K562 (cell line): ENCODE measurements at regions not wholly inside any gene's neighbourhood (a gene's known extent, or its start where the extent isn't known, plus 50 kb on each side); places are given as distances from the start of the nearest gene placed in this dataset.

Experiments used
- ATAC-seq: fragments of 200-7000 bp; cut with Tn5 transposase; 3 replicates; pipeline ENCODE4 v1.9.1; 2020; ENCODE audit warnings: moderate library complexity
- BruUV-seq: library from RNA; stranded (reverse); fragments of 400-500 nt; replicated peaks from 2 replicates; lab custom pipeline; 2021; lab: Mats Ljungman, UMichigan
- CTCF ChIA-PET: fragments of 300-600 bp; formaldehyde crosslinking; extraction: SDS; loops from one replicate; lab custom pipeline; 2021; ENCODE audit warnings: low intra/inter-chr PET ratio; lab: Yijun Ruan, JAX
- POLR2A ChIA-PET: fragments of 300-600, 350-650 bp; sonication (Branson Sonifier 250); formaldehyde crosslinking; extraction: SDS; loops from one replicate; lab custom pipeline; 2021; ENCODE audit warnings: antibody characterized with exemption, inconsistent platforms; lab: Yijun Ruan, JAX
- DNase-seq, 4 experiments: peaks; one replicate each; pipeline versions ENCODE4 v3.0.0 to v3.0.0-alpha.2; 2011 to 2018; ENCODE audit warnings: low spot score in 3 of 4, mixed read lengths in 3 of 4; ENCODE audit errors: extremely low read depth in 1 of 4
- FAIRE-seq: peaks from 2 replicates; lab custom pipeline; 2011; peaks lifted over from hg19 to GRCh38; lab: Jason Lieb, UNC
- H2AFZ ChIP-seq: 2 replicates; pipeline ENCODE4 v1.6.0; 2011; ENCODE audit warnings: low read depth, low read length, control low read depth, inconsistent platforms
- H3K27ac ChIP-seq: fragments of 200-600 bp; 3 replicates; pipeline ENCODE4 v1.8.0; 2011; ENCODE audit warnings: low read depth, mild to moderate bottlenecking, control low read depth, inconsistent platforms, low read length, moderate library complexity, mixed read lengths; ENCODE audit errors: extremely low read depth
- H3K27me3 ChIP-seq, 2 experiments: fragments of 300-600 bp in 1 of 2; 2 replicates in 1 of 2; 3 replicates in 1 of 2; pipeline versions ENCODE4 v1.6.0 to v1.8.0; 2011; ENCODE audit warnings: inconsistent platforms in 2 of 2, low read length in 2 of 2, mild to moderate bottlenecking in 1 of 2, mixed read lengths in 1 of 2, moderate library complexity in 1 of 2; ENCODE audit not compliant: control insufficient read depth in 2 of 2, insufficient read depth in 2 of 2
- H3K36me3 ChIP-seq: fragments of 300-600 bp; 3 replicates; pipeline ENCODE4 v1.8.0; 2011; ENCODE audit warnings: mild to moderate bottlenecking, low read length, inconsistent platforms; ENCODE audit not compliant: control insufficient read depth, insufficient read depth
- H3K4me1 ChIP-seq, 2 experiments: fragments of 200-600 bp in 1 of 2; replicated peaks in 1 of 2; 2 replicates in 1 of 2; 3 replicates in 1 of 2; pipeline versions ENCODE4 v1.5.1 to v1.8.0; 2011; ENCODE audit warnings: inconsistent platforms in 2 of 2, low read length in 2 of 2, mild to moderate bottlenecking in 1 of 2, mixed read lengths in 1 of 2, moderate library complexity in 1 of 2; ENCODE audit not compliant: control insufficient read depth in 2 of 2, insufficient read depth in 2 of 2
- H3K4me2 ChIP-seq: 2 replicates; pipeline ENCODE4 v1.6.1; 2011; ENCODE audit warnings: low read length, control low read depth, inconsistent platforms, mixed read lengths; ENCODE audit not compliant: insufficient read depth
- H3K4me3 ChIP-seq: fragments of 200-600 bp; sonication (generic), shearing (Covaris generic); 2 replicates; pipeline ENCODE4 v1.5.1; 2016; ENCODE audit warnings: control low read depth, inconsistent platforms
- H3K79me2 ChIP-seq: fragments of 200-600 bp; 3 replicates; pipeline ENCODE4 v1.8.0; 2011; ENCODE audit warnings: low read length, inconsistent platforms; ENCODE audit not compliant: control insufficient read depth, insufficient read depth
- H3K9ac ChIP-seq, 2 experiments: 2 replicates each; pipeline versions ENCODE4 v1.6.0 to v1.6.1; 2011; ENCODE audit warnings: low read depth in 2 of 2, low read length in 2 of 2, control low read depth in 1 of 2, inconsistent platforms in 1 of 2, mild to moderate bottlenecking in 1 of 2, mixed read lengths in 1 of 2; ENCODE audit not compliant: insufficient read depth in 1 of 2
- H3K9me1 ChIP-seq: one replicate; pipeline ENCODE4 v1.6.0; 2011; ENCODE audit warnings: inconsistent platforms, mild to moderate bottlenecking, low read length, moderate library complexity; ENCODE audit not compliant: control insufficient read depth, insufficient read depth
- H3K9me3 ChIP-seq: replicated peaks from 2 replicates; pipeline ENCODE4 v1.5.1; 2011; ENCODE audit warnings: low read depth, low read length, inconsistent platforms; ENCODE audit not compliant: control insufficient read depth, insufficient read depth
- H4K20me1 ChIP-seq: replicated peaks from 2 replicates; pipeline ENCODE4 v1.6.1; 2011; ENCODE audit warnings: low read length, inconsistent platforms, mixed read lengths; ENCODE audit not compliant: control insufficient read depth, insufficient read depth
- HDAC3 ChIP-seq: fragments of 450-650 bp; IDR thresholded peaks from 2 replicates; pipeline ENCODE4 v1.6.1; 2018; ENCODE audit warnings: borderline replicate concordance, mild to moderate bottlenecking, moderate library complexity; ENCODE audit not compliant: partially characterized antibody
- WGBS: fragments of 100-300 bp; shearing (Covaris generic); methylation state at CpG from one replicate; pipeline ENCODE4 v1.1.6; 2016; ENCODE audit warnings: low coverage, mixed read lengths; ENCODE audit not compliant: insufficient coverage; ENCODE audit errors: missing lambda C conversion rate; 5-methylcytosine and 5-hydroxymethylcytosine counted together
- in situ Hi-C: fragments of 300-500 bp; cut with MboI; formaldehyde crosslinking; loops from 4 replicates; pipeline ENCODE4 v1.15.0; 2018; ENCODE audit warnings: inconsistent platforms, mixed read lengths
- intact Hi-C: fragments of 100-400 bp; cut with micrococcal nuclease; formaldehyde crosslinking; loops from 2 replicates; pipeline ENCODE4 v1.14.2; 2022
- TF ChIP-seq, protein P1 (sequence below): IDR thresholded peaks from 2 replicates; pipeline ENCODE4 v1.6.1; 2016; ENCODE audit warnings: missing genetic modification characterization, missing compliant biosample characterization

DNA sequence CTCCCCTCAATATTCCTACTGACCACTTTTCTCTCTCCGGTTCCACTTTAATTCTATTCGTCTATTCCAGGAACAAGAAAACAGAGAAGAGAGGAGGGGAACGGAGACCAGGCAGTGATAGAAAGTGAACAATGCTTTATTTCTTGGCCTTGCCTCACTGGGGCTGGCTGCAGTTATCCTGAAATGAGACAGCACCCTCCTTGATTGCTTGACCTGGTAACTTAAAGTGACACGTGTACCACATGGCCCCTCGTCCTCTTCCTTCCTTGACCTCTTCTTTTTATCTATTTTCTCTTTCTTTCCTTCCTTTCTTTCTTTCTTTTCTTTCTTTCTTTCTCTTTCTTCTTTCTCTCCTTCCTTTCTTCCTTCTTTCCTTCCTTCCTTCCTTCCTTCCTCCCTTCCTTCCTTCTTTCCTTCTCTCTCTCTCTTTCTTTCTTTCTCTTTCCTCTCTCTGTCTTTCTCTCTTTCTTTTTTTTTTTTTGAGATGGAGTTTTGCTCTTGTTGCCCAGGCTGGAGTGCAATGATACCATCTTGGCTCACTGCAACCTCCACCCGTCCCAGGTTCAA, 52.8 kb upstream of the CLMP start:
- H3K79me2 ChIP-seq, result no peaks in the 10 kb centered on the region
- no peak overlapping the region for H3K27ac ChIP-seq
- H3K4me1 ChIP-seq, result no peaks in the 10 kb centered on the region
- in situ Hi-C loops, result loop anchor here (5.0 kb wide), 1 partner anchor 131 kb away; no protein-coding TSS in a partner anchor
- 0% methylated on average over 5 of the region's 6 CpGs for WGBS
- no peak overlapping the region for H3K9ac ChIP-seq
- TF ChIP-seq, protein P1, sequence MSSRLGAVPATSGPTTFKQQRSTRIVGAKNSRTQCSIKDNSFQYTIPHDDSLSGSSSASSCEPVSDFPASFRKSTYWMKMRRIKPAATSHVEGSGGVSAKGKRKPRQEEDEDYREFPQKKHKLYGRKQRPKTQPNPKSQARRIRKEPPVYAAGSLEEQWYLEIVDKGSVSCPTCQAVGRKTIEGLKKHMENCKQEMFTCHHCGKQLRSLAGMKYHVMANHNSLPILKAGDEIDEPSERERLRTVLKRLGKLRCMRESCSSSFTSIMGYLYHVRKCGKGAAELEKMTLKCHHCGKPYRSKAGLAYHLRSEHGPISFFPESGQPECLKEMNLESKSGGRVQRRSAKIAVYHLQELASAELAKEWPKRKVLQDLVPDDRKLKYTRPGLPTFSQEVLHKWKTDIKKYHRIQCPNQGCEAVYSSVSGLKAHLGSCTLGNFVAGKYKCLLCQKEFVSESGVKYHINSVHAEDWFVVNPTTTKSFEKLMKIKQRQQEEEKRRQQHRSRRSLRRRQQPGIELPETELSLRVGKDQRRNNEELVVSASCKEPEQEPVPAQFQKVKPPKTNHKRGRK, result peak; percentile 81
- TF ChIP-seq HDAC3, result no peak
- H4K20me1 ChIP-seq, result peaks cover 4% of the 10 kb centered on the region; the same call in 1 of the 2 replicates
- DNase-seq, result no peak
- POLR2A ChIA-PET, result interaction anchor here (0.8 to 1.0 kb wide), 2 partner anchors 34 to 136 kb away, joined by 3 to 4 read pairs; no protein-coding TSS in a partner anchor
- no peak for ATAC-seq
- H3K4me2 ChIP-seq, result no peak overlapping the region
- no peaks in the 10 kb centered on the region for H3K36me3 ChIP-seq
- no peaks in the 10 kb centered on the region for H3K9me3 ChIP-seq
- CTCF ChIA-PET, result interaction anchor here (0.7 to 2.5 kb wide), 5 partner anchors 10 to 668 kb away, joined by 3 to 13 read pairs (median 3); no protein-coding TSS in a partner anchor
- no peak for FAIRE-seq
- no peak overlapping the region for H3K4me3 ChIP-seq
- intact Hi-C loops, result loop anchor here (1.0 to 5.0 kb wide), 3 partner anchors 81 to 386 kb away; no protein-coding TSS in a partner anchor
- peaks cover 0 to 30% of the 10 kb centered on the region in 2 experiments; a peak in 3 of 5 replicates for H3K27me3 ChIP-seq
- no peaks in the 10 kb centered on the region for H3K9me1 ChIP-seq
- BruUV-seq, result no TSS peak
- no peak overlapping the region for H2AFZ ChIP-seq
